Gastrocnemius medialis (tissue), 4 donors: ENCODE measurements at regions not wholly inside any gene's neighbourhood (a gene's known extent, or its start where the extent isn't known, plus 50 kb on each side); places are given as distances from the start of the nearest gene placed in this dataset.
"Not testable (repeated sequence)": the region's sequence is repeated elsewhere in the genome, so short reads cannot be mapped to it uniquely, and the experiment has no call there.

Source experiments
- POLR2A ChIP-seq, 2 donors: fragments of 450-650 bp; IDR thresholded peaks; one replicate each; pipeline ENCODE4 v1.6.1; 2017; ENCODE audit warnings: antibody characterized with exemption in 2 of 2, mild to moderate bottlenecking in 2 of 2, moderate library complexity in 2 of 2
- TF ChIP-seq, protein P1 (sequence below), 5 experiments: fragments of 450-650 bp in 3 of 5; fragments of 200-600 bp in 2 of 5; sonication (generic) in 2 of 5; IDR thresholded peaks in 4 of 5; conservative IDR thresholded peaks in 1 of 5; 1 replicate in 4 of 5; 2 replicates in 1 of 5; pipeline ENCODE4 v1.5.1; 2016 to 2019; ENCODE audit warnings: antibody characterized with exemption in 5 of 5, mild to moderate bottlenecking in 3 of 5, moderate library complexity in 3 of 5

DNA sequence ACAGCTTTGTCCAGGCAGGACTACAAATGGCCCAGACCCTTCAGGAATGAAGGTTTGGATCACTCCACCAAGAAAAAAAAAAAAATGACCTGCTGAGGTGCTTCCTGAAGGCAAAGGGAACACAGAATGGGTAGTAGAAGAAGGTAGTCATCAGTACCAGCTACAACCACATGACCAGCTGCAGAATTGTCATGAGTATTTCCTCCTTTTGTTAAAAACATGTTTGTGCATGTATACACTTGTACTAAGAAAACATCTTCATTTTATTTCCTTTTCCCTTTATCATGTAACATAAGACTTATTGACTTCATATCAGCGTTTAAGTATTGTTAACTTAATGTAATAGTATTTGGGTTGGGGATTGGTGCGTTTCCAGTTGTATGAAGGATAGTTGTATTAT lies 631.6 kb downstream of the FBXO15 start:
- TF ChIP-seq POLR2A (IDR thresholded peaks at IDR 0.05) = not testable (repeated sequence)
- TF ChIP-seq, protein P1, sequence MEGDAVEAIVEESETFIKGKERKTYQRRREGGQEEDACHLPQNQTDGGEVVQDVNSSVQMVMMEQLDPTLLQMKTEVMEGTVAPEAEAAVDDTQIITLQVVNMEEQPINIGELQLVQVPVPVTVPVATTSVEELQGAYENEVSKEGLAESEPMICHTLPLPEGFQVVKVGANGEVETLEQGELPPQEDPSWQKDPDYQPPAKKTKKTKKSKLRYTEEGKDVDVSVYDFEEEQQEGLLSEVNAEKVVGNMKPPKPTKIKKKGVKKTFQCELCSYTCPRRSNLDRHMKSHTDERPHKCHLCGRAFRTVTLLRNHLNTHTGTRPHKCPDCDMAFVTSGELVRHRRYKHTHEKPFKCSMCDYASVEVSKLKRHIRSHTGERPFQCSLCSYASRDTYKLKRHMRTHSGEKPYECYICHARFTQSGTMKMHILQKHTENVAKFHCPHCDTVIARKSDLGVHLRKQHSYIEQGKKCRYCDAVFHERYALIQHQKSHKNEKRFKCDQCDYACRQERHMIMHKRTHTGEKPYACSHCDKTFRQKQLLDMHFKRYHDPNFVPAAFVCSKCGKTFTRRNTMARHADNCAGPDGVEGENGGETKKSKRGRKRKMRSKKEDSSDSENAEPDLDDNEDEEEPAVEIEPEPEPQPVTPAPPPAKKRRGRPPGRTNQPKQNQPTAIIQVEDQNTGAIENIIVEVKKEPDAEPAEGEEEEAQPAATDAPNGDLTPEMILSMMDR (IDR thresholded peaks at IDR 0.05 in 4 of 5, conservative IDR thresholded peaks at IDR 0.05 in 1 of 5) = not testable (repeated sequence)
